GM18907 (cell line): ENCODE measurements at regions not wholly inside any gene's neighbourhood (a gene's known extent, or its start where the extent isn't known, plus 50 kb on each side); places are given as distances from the start of the nearest gene placed in this dataset.

ENCODE experiments used
- ATAC-seq: cut with Tn5 transposase; IDR thresholded peaks from one replicate; pipeline ENCODE4 v1.9.1; 2021; ENCODE audit warnings: mild to moderate bottlenecking, moderate library complexity; ENCODE audit not compliant: unreplicated experiment

GRCh38 chr3:109897734-109898133, 560.4 kb upstream of the DPPA4 start:
- no peak for ATAC-seq

GRCh38 chr3:109899925-109900324, 562.6 kb upstream of the DPPA4 start:
- no peak for ATAC-seq

DNA sequence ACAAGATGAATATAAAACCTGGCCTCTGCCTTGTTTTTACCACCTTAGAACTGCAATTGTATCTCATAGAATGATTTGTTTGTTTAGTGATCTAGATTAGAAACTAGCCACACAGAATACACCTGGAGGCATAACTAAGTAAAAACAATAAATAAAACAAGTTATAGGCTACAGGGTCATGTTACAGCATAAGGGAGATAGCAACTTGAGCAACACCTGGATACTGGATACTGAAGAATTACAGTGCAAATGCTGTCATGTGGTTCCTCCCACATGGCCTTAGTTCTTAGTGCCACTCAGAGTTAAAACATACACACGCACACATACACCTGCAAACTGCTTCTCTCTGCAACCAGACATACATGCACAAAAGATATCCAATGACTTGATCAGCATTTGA, 563.4 kb upstream of the DPPA4 start:
- no peak for ATAC-seq

- ATAC-seq: no peak
Observed at GRCh38 chr3:109902549-109902948, 565.2 kb upstream of the DPPA4 start.

GRCh38 chr3:109903100-109903499, 565.8 kb upstream of the DPPA4 start:
- no peak for ATAC-seq

DNA sequence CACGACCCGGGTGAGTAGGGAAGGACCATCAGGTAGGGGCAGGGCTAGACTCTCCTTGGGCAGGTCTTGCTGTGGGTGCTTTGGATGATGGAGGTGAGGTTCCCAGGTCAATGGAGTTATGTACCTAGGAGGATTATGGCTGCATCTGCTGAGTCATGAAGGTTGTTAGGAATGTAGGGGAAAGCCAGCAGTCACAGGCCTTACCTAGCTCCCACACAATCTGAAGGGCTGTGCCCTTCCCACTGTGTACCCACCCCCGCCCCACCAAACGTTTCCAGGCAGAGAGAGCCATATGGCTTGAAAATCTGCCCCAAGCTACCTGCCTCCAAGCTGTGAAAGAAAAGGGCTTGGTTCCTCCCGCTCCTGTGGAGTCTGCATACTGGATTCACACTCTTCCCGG, 573.4 kb upstream of the DPPA4 start:
- no peak for ATAC-seq

DNA sequence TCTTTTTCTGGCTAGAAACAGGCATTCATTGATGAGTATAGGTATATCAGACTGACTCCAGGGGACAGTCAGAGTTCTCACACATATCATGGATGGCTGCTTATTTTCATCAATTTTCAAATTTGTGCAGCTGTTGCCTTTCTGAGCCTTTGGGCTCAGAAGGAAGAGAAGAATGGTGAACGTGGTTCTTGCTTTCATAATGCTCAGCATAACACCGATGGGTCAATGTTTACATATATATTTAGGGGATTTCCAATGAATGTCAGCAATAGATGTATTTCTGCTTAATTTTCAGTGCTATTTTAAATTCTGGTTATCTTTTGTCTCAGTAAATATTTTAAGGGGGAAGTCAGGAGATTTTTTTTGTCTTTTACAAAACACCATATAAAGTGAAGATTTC, 581.4 kb upstream of the DPPA4 start:
- no peak for ATAC-seq

DNA sequence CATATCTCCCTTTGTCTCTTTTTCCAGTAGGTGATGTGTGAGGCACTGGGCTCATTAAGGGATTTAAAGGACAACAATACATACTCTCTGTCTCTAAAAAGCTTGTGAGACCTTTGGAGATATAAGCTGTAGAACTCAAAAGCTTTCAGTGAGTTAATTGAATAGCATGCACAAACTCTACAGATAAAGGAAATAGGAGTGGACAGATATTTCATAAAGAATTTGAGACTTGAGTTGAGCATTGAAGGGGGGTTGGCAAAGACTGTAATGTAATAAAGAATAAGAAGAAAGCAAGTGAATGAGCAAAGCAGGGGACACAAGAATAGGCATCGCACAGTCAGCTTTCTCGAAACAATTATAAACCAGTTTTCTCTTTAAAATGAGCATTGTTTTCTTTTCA, 583.4 kb upstream of the DPPA4 start:
- ATAC-seq: no peak

- ATAC-seq: no peak
Observed at GRCh38 chr3:109921509-109921908, 584.2 kb upstream of the DPPA4 start.

DNA sequence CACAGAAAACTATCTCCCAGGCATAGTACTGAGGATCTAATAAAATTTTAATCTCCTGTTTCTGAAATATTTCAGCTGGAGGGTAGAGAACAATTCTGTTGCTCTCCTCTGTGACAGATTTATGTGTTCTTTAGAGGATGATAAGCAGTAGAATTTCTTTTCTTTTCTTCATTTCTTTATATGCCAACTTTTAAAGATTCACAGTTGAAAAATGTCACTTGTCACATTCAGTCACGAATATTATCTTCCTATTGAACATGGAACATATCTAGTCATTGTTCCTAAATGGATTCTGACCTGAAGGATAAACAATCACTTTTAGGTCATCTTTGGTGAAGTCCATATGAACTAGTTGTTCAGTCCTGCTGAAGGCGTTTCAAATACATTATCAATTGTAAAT, 585.5 kb upstream of the DPPA4 start:
- ATAC-seq: no peak

DNA sequence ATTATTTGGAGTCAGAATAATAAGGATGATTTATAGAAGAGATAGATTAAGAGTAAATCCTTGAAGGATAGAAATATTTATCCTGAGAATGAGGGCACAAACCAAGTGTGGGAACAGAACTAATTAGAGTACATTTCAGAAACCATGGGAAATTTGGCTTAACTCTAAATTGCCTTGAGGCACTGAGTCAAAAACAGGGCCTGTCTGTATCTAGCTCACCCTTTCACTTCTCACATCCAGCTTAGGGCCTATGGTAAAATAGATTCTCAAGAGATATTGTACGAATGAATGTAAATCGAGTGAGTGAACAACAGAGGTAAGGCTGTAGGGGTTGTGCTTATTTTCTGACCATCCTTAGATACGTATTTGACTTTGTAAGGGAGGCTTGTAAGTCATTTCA, 586.1 kb upstream of the DPPA4 start:
- no peak for ATAC-seq

- ATAC-seq: no peak
Observed at GRCh38 chr3:109924196-109924595, 586.9 kb upstream of the DPPA4 start.

- no peak for ATAC-seq
Observed at GRCh38 chr3:109926376-109926775, 589.0 kb upstream of the DPPA4 start.

DNA sequence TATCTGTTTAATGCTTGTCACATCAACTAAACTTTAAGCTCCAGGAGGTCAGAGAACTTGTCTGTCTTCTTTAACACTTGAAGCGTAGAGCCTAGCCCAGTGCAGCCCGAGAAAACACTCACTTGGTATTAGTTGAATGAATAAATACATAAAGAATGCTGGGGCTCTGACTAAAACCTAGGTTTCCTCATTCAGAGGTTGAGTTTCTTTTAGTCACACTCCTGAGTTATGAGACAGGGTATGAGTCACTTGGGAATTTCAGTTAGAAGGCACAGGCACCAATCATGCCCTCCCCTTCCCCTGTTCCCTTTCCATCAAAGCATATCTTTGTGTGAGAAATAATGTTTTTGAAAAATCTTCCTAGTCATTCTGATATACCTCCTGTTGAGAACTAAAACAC, 589.8 kb upstream of the DPPA4 start:
- ATAC-seq: no peak

- ATAC-seq: no peak
Observed at GRCh38 chr3:109927726-109928125, 590.4 kb upstream of the DPPA4 start.

GRCh38 chr3:109930582-109930981, 593.2 kb upstream of the DPPA4 start:
- ATAC-seq: no peak

- ATAC-seq: no peak
Observed at GRCh38 chr3:109933576-109933975, 596.2 kb upstream of the DPPA4 start.

- ATAC-seq: no peak
Observed at GRCh38 chr3:109939817-109940216, 602.5 kb upstream of the DPPA4 start.

DNA sequence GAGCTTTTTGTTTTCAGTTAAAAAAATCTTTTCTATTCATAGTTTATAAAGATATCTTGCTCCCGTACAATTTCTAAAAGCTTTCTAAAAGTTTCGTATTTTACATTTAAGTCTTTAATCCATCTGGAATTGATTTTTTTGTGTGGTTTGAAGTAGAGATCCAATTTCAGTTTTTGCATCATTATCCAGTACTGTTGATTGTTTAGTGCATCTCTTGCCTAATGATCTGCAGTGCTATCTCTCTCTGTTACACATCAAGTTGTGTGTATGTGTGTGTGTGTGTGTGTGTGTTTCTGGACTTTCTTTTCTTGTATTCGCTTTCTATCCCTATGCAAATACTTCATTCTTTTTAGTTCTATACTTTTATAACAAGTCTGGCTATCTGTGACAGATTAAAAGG, 605.8 kb upstream of the DPPA4 start:
- ATAC-seq: no peak

GRCh38 chr3:109944836-109945235, 607.5 kb upstream of the DPPA4 start:
- ATAC-seq: no peak

- ATAC-seq: no peak
Observed at GRCh38 chr3:109952924-109953323, 615.6 kb upstream of the DPPA4 start.

- ATAC-seq: no peak
Observed at GRCh38 chr3:109963831-109964230, 626.5 kb upstream of the DPPA4 start.

DNA sequence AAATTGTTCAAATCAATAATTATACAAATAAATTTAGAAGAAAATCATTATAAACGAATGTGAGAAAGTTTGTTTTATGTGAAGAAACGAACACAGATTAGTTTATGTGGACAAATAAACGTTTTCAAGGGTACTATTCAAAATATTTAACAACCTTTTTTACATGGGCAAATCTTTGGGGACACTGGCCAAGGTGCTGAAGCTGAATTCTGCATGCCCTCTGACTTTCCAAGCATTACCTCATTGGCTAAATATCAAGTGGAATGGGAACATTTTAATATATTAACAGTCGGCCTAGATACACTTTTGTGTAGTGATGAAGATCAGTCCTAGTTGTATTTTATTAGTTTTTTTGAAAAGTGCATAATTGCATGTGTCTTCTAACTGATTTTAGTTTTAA, 636.4 kb upstream of the DPPA4 start:
- ATAC-seq: no peak

GRCh38 chr3:109977897-109978296, 640.6 kb upstream of the DPPA4 start:
- no peak for ATAC-seq
